Activated CD4-positive, alpha-beta T cell treated with anti-CD3 and anti-CD28 coated beads for 48 hours (primary cell): ENCODE measurements at regions not wholly inside any gene's neighbourhood (a gene's known extent, or its start where the extent isn't known, plus 50 kb on each side); places are given as distances from the start of the nearest gene placed in this dataset.
"Not testable (repeated sequence)": the region's sequence is repeated elsewhere in the genome, so short reads cannot be mapped to it uniquely, and the experiment has no call there.

ENCODE experiments used
- DNase-seq: peaks from one replicate; pipeline ENCODE4 v3.0.0-alpha.2; 2020

GRCh38 chr2:240255811-240256703 is 115.6 kb upstream of the OTOS start:
- DNase-seq: no peak

DNA sequence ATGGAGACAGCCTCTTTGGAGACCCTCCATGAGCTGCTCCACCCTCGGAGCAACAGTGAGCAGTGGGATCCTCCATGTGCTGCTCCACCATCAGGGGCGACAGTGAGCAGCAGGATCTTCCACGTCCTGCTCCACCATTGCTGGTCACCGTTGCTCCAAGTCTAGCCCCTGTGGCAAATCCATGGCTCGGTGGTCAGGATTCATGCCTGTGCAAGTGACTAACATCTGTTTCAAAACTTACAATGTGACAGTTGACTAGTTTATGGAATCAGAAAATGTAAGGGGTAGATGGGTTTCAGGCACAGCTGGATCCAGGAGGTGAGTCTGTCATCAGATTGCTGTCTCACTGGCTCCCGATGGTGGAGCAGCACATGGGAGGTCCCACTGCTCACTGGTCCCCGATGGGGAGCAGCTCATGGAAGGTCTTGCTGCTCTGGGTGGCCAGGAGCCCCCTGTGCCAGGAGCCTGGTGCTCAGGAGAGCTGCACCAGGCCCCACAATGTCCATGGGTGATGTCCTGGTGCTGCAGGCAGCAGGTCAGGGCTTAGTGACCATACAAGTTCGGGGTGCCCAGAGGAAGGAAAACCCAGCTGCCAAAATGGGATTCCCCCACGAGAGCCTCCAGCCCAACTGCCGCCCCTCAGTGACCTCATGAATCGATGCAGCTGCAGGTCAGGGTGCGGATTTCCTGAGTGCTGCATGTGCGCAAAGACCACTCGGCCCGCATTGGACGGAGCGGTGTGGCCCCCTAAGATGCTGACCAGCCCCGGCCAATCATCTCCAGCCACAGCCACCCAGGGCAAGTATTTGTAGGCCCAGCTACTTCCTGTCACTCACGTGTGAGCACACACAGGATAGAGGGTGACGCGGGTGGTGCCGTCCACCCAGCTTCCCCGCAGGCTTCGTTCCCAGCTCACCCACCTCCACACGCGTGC is 116.5 kb upstream of the OTOS start:
- DNase-seq: no peak

DNA sequence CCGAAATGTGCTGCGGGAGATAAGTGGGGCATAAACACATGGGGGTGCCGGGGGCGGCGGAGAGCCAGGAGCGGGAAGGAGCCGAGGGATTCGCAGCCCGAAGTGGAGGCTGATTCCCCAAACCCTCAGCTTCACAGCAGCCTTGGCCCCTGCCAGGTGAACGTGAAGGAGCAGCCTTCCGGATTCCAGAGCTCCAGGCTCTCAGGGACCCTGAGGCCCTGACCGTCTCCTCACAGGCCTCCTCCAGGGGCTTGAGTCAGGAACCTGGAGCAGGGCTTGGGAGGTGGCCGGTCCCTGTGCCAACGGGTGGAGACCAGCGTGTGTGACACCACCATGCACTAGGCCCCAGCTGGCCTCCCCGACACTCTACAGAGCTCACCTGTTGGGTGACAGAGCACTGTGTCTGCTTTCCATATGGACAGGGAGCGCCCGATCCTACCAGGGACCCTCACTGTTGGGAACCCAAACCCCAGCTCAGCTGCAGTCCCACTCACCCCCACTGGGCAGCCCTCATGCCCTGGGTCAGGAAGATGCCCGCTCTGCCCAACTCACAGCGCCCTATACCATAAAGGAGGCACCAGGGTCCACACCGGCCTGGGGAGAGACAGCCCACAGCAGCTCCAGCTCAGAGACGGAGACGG is 117.6 kb upstream of the OTOS start:
- no peak for DNase-seq

DNA sequence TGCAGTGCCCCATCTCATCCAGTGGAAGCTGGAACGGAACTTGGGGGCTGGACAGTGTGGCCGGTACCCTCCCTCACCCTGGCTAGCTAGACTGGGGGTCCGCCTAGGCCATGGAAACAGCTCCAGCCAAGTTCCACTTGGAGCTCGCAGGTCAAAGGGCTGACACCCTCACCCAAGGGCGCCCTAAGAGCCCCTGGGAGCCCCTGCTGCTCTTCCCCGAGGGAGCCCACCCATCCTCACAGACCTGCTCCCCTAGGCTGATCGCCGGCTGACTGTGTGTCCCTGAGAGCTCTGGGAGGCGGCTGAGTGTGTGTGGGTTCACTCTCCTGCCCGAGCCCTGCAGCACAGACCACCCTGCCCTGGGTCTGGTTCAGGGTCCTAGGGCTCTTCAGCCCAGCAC is 118.2 kb upstream of the OTOS start:
- no peak for DNase-seq

DNA sequence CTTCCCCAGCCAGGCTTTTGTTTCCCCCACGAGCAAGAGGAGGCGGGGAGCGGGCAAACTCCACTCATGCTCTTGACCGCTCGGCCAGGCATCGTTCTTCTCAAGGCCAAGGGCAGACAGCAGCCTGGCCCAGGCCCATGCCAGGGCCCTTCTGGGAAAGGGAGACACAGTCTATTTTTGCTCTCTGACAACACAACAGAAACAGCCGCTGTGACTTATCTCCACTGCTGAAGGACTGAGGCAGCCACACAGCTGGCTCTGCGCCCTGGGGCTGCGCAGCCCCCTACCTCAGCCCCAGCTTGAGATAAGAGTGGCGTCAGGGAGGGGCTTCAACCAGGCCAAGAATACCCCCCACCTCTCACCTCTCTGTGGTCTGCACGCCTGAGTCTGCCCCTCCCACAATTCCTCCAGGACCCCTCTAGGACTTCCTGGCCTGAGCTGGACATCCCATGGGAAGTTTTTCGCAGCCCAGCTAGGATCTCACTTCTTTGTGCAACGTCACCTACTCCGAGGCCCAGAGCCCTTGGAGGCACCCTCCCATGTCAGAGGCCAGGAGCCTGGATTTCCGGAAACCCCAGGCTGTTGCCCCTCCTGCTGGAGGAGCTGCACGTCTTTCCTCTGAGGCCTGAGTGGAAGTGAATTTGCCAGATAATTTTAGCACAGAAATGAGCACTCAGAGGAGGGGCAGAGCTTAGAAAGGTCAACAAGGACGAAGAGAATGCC is 118.9 kb upstream of the OTOS start:
- DNase-seq: no peak

GRCh38 chr2:240259924-240260529 is 119.6 kb upstream of the OTOS start:
- no peak for DNase-seq

- no peak for DNase-seq
Observed at GRCh38 chr2:240260664-240261063, 120.2 kb upstream of the OTOS start.

GRCh38 chr2:240262578-240262977 is 122.1 kb upstream of the OTOS start:
- not testable (repeated sequence) for DNase-seq

DNA sequence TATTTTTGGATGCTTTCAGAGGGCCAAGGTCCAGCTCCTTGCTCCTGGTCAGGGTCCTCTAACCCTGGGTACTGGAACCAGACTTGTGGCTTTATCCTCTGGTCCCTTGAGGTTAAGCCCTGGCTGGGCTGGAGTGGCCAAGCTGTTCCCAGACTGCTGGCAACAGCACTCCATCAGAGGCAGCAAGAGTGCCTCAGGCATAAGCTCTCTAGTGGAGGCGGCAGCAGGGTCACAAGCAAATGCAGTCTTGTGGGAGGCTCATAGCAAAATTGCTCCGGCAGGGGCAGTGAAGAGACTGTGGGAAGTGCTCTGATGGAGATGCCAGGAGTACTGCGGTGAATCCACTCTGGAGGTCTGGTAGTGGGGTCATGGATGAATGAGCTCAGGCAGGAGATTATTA is 128.9 kb upstream of the OTOS start:
- DNase-seq: no peak

DNA sequence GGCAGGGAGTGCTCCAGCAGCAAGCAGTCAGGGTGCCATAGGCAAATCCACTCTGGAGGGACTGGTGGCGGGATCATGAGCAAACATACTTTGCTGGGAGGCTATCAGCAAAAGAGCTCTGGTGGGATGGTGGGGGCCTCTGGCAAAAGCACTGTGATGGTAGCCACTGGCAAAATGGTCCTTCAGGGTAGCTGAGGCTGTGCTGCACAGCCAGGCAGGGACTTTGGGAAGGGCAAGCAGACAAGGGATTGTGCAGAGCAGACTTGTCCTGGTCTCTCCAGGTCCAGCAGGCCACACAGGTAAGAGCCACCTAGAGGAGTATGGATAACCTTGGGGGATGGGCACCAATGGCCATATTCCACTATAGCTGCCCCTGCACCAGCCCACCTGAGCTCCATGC is 129.4 kb upstream of the OTOS start:
- no peak for DNase-seq

DNA sequence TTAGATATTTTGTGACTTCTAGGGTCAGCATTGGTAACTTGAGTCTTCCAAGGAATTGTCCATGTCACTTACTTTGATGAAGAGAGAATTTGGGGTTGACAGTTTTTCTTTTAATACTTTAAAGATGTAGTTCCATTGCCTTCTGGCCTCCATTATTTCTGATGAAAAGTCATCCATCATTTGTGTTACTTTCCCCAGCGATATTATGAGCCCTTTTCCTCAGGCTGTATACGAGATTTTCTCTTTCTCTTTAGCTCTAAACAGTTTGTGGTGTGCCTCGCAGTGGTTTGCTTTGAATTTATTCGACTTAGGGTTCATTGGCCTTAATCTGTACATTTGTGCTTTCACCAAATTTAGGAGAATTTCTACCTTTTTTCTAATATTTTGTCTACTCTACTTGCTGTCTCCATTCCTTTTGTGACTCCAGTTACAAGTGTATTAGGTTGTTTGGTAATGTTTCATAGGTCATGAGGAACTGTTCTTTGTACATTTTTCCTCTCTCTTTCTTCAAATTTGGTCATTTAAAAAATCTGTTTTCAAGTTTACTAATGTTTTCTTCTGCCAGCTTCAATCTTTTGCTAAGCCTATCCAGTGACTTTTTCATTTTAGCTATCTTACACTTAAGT is 131.4 kb upstream of the OTOS start:
- no peak for DNase-seq

DNA sequence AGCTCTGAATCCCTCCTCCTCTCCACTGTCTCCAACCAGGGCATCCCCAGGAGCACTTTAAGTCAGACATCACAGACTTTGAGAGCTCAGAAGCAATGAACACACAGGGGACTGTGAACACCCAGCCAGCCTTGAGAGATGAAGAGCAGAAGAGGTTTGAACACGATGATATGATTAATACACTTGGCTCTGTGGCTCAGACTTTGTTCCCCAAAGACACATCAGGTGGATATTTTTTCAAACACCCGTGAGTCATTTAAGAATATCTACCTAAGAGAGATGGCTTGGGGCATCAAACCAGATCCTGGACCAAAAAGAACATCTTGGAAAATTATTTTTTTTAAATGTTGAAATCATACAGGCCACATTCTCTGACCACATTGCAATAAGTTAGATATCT is 134.9 kb upstream of the OTOS start:
- DNase-seq: no peak

GRCh38 chr2:240277073-240277806 is 136.8 kb upstream of the OTOS start:
- DNase-seq: no peak

GRCh38 chr2:240277807-240278522 is 137.5 kb upstream of the OTOS start:
- no peak for DNase-seq

- DNase-seq: no peak
Observed at GRCh38 chr2:240278661-240279060, 138.2 kb upstream of the OTOS start.

DNA sequence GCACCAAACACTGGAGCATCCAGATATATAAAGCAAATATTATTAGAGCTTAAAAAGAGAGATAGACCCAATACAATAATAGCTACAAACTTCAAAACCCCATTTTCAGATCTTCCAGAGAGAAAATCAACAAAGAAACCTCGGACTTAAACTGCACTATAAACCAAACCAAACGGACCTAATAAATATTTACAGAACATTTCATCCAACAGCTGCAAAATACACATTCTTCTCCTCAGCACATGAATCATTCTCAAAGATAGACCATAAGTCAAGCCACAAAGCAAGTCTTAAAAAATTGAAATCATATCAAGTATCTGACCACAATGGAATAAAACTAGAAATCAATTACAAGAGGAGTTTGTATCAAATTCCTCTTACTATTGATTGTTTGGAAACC is 140.2 kb upstream of the OTOS start:
- DNase-seq: no peak

DNA sequence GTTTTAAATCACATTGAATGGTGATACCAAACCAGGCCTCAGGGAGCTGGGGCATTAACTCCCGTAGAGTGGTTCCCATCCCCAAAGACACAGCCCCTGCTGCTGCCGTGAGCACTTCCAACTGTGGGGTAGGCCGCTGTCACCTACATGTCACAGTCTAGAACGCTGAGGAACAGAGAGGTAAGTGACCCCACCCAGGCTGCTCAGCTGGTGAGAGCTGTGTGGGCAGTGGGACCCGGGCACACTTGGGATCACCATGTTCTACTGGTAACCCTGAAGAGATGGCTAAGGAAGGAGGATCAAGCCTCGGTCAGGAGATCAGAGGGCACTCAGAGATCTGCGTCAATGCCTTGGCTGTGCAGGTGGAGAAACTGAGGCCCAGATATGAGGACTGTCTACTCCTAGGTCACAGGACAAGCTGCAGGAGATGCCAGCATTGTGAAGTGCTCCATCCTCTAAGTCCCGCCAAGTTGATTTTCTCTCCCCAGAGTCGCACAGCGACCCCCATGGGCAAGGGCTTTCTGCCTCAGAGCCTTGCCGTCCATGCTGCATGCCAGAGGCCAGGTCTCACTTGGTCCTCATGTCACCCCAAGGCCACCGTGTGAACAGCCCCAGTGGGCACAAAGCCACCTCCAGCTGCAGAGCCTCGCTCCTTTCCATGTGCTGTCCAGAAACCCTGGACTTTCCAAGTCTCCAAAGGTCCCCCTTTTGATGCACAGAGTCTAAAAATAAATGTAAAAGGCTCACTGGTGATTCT is 144.2 kb upstream of the OTOS start:
- DNase-seq: no peak

DNA sequence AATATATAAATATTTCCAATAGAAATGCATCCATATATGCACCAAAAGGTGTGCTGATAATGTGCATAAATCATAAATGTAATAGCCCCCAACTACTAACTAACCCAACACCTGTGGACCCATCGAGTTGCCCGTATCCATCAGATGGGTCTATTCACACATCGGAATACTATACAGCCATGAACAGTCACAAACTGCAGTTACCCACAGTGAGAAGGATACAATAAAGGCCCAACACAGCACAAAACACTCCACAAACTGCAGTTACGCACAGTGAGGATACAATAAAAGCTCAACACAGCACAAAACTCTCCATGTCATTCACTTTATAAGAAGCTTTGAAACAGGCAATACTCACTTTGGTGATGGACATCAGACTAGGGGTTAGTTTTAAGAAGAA is 145.3 kb upstream of the OTOS start:
- no peak for DNase-seq

DNA sequence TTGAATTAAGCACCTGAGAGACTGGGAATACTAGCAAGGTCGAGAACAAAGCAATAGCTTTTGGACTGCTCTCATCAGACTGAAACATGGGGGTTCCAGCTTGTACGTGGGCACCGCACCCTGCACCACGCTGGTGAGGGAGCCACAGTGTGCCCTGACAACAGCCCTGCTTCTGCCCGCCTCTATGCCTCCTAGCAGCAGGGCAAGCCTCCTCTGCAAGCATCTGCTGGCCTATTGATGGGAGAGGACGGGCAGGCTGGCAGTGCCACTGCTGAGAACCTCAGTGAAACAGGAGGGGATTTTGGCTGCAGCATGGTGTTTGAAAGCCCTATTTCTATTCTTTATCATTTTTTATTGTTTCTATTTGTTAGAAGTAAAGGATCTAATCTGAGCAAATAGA is 146.1 kb upstream of the OTOS start:
- DNase-seq: no peak

DNA sequence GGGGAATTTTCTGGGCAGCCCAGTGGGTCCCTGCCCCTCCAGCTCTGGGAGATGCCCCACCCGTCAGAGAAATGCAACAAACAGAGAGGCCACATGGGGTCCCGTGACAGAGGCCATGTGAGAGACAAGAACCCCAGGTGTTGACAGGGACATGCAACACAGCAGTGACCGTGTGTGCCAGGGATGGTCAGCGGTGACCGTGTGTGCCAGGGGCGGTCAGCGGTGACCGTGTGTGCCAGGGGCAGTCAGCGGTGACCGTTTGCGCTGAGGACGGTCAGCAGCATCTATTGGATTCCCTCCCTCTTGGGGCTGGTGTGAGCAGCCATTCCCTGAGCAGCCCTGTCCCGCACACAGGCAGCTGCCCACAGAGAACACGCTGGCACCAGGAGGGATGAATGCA is 146.6 kb upstream of the OTOS start:
- no peak for DNase-seq
